ENCODE measurements at regions not wholly inside any gene's neighbourhood (a gene's known extent, or its start where the extent isn't known, plus 50 kb on each side); places are given as distances from the start of the nearest gene placed in this dataset.

DNA sequence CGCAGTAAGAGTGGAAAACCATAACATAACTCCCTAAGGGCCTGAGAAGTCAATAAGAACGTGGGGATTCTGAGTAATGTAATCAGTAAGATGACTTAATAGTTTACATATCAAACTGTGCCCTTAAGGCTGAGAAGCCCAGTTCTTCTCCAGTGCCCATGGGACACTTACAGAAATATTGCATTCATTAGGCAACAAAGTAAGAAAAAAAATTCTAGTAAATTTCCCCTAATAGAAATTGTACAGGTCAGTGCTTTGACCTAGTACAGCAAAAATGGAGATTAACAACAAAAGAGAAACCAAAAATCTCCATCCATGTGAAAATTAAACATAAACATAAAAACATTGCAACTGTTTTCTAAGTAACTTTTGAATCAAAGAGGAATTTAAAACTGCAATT is 139.8 kb upstream of the HS6ST1 start:
- no peak for TF ChIP-seq EZH2 (optimal IDR thresholded peaks at IDR 0.05; ENCODE audit: low read depth, low read length)
- TF ChIP-seq, protein P1, sequence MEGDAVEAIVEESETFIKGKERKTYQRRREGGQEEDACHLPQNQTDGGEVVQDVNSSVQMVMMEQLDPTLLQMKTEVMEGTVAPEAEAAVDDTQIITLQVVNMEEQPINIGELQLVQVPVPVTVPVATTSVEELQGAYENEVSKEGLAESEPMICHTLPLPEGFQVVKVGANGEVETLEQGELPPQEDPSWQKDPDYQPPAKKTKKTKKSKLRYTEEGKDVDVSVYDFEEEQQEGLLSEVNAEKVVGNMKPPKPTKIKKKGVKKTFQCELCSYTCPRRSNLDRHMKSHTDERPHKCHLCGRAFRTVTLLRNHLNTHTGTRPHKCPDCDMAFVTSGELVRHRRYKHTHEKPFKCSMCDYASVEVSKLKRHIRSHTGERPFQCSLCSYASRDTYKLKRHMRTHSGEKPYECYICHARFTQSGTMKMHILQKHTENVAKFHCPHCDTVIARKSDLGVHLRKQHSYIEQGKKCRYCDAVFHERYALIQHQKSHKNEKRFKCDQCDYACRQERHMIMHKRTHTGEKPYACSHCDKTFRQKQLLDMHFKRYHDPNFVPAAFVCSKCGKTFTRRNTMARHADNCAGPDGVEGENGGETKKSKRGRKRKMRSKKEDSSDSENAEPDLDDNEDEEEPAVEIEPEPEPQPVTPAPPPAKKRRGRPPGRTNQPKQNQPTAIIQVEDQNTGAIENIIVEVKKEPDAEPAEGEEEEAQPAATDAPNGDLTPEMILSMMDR (IDR thresholded peaks at IDR 0.05; ENCODE audit: low read length), result no peak
- TF ChIP-seq EZH2phosphoT487 (IDR thresholded peaks at IDR 0.05; ENCODE audit: low read length), result no peak
